ENCODE measurements at regions not wholly inside any gene's neighbourhood (a gene's known extent, or its start where the extent isn't known, plus 50 kb on each side); places are given as distances from the start of the nearest gene placed in this dataset.

- TF ChIP-seq, protein P1, sequence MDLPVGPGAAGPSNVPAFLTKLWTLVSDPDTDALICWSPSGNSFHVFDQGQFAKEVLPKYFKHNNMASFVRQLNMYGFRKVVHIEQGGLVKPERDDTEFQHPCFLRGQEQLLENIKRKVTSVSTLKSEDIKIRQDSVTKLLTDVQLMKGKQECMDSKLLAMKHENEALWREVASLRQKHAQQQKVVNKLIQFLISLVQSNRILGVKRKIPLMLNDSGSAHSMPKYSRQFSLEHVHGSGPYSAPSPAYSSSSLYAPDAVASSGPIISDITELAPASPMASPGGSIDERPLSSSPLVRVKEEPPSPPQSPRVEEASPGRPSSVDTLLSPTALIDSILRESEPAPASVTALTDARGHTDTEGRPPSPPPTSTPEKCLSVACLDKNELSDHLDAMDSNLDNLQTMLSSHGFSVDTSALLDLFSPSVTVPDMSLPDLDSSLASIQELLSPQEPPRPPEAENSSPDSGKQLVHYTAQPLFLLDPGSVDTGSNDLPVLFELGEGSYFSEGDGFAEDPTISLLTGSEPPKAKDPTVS (IDR thresholded peaks at IDR 0.05; ENCODE audit: low read depth, low read length): no peak
- TF ChIP-seq SUZ12 (IDR thresholded peaks at IDR 0.05; ENCODE audit: unreplicated experiment) (no peak), MYB (IDR thresholded peaks at IDR 0.05; ENCODE audit: borderline replicate concordance, low read depth, low read length) (no peak), ZNF687 (IDR thresholded peaks at IDR 0.05) (no peak), TCF7 (IDR thresholded peaks at IDR 0.05; ENCODE audit: borderline replicate concordance) (no peak), MLLT1 (IDR thresholded peaks at IDR 0.05) (no peak), NFYA (IDR thresholded peaks at IDR 0.05; ENCODE audit: borderline replicate concordance, low read depth, low read length) (no peak), EED (IDR thresholded peaks at IDR 0.05; ENCODE audit: low read depth) (no peak), ZNF274 (IDR thresholded peaks at IDR 0.05; ENCODE audit: insufficient read depth, insufficient read length) (no peak), SUPT20H (IDR thresholded peaks at IDR 0.05; ENCODE audit: borderline replicate concordance, control insufficient read depth, low read depth, low read length) (no peak)
- ChIA-PET SMC1A (ENCODE audit: uncharacterized antibody, unreplicated experiment) (interaction anchor here (0.8 kb wide), 1 partner anchor 32 kb away, joined by 3 read pairs; no protein-coding TSS in a partner anchor), RAD21 (ENCODE audit: unreplicated experiment) (no interaction called here), CTCF (no interaction called here), POLR2A (no interaction called here)
- no peaks in the 10 kb centered on the region for H3K9me3 ChIP-seq (replicated peaks; ENCODE audit: control insufficient read depth, insufficient read depth, low read length)
- H3K79me2 ChIP-seq (ENCODE audit: control insufficient read depth, insufficient read depth, low read length): no peaks in the 10 kb centered on the region
- H4K20me1 ChIP-seq (ENCODE audit: control insufficient read depth, insufficient read depth): no peaks in the 10 kb centered on the region
- H3K27ac ChIP-seq (ENCODE audit: control insufficient read depth, insufficient read depth): no peak overlapping the region
- no peak overlapping the region for H2AFZ ChIP-seq (ENCODE audit: control insufficient read depth, low read depth, low read length)
- H3K4me2 ChIP-seq (ENCODE audit: control insufficient read depth, insufficient read depth): no peak overlapping the region
- no peaks in the 10 kb centered on the region for H3K36me3 ChIP-seq (ENCODE audit: control insufficient read depth in 2 of 2, insufficient read depth in 2 of 2, low read length in 1 of 2)
- in situ Hi-C loops (cut with MboI): no loop called here
- FAIRE-seq (no peak), DNase-seq (ENCODE audit: low read depth, low spot score) (no peak), ATAC-seq (no peak)
- no TSS peak for BruUV-seq (replicated peaks)
- H3K4me1 ChIP-seq (ENCODE audit: control insufficient read depth, insufficient read depth, low read length): no peaks in the 10 kb centered on the region
- H3K4me3 ChIP-seq: no peak overlapping the region
- intact Hi-C loops (cut with micrococcal nuclease; ENCODE audit: unreplicated experiment): no loop called here
- H3K27me3 ChIP-seq (replicated peaks in 1 of 2; ENCODE audit: control insufficient read depth in 2 of 2, insufficient read depth in 2 of 2, low read length in 1 of 2): no peaks in the 10 kb centered on the region
- H3K9ac ChIP-seq (ENCODE audit: control insufficient read depth, insufficient read depth, low read length): no peak overlapping the region
These were observed 1254.2 kb upstream of the EYS start for GRCh38 chr6:66961191-66961590.
